ENCODE measurements at regions not wholly inside any gene's neighbourhood (a gene's known extent, or its start where the extent isn't known, plus 50 kb on each side); places are given as distances from the start of the nearest gene placed in this dataset.

DNA sequence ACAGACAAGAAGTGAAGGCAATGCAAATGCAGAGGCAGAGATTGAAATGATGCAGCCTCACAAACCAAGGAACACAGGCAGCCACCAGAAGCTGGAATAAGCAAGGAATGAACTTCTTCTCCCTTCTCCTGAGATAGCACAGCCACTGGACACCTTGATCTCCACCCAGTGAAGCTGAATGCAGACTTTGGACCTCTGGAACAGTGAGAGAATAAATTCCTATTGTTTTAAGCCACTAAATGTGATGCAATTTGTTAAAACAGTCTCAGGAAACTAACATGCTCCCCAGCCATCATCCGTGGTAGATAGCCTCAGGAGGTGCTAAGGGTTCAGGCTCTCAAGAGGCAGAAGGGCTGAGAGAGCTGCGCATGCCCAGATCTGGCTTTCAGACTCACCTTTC is 512.2 kb upstream of the ZNF608 start:
- no peak for DNase-seq (ENCODE audit: low read depth)
- TF ChIP-seq CTCF (IDR thresholded peaks at IDR 0.05; ENCODE audit: low read length, missing control alignments): no peak
- H3K4me3 ChIP-seq (replicated peaks; ENCODE audit: low read depth, low read length): no peak overlapping the region

GRCh38 chr5:125261505-125262250 is 515.2 kb upstream of the ZNF608 start:
- H3K4me3 ChIP-seq (replicated peaks; ENCODE audit: low read depth, low read length): no peak overlapping the region
- TF ChIP-seq CTCF (IDR thresholded peaks at IDR 0.05; ENCODE audit: low read length, missing control alignments): no peak

GRCh38 chr5:125262782-125263181 is 516.3 kb upstream of the ZNF608 start:
- H3K4me3 ChIP-seq (replicated peaks; ENCODE audit: low read depth, low read length): no peak overlapping the region
- DNase-seq (ENCODE audit: low read depth): peak; percentile 45
- TF ChIP-seq CTCF (IDR thresholded peaks at IDR 0.05; ENCODE audit: low read length, missing control alignments): no peak

More at GRCh38 chr5:125261505-125262250, 515.2 kb upstream of the ZNF608 start:
- no peak for DNase-seq (ENCODE audit: low read depth)

DNA sequence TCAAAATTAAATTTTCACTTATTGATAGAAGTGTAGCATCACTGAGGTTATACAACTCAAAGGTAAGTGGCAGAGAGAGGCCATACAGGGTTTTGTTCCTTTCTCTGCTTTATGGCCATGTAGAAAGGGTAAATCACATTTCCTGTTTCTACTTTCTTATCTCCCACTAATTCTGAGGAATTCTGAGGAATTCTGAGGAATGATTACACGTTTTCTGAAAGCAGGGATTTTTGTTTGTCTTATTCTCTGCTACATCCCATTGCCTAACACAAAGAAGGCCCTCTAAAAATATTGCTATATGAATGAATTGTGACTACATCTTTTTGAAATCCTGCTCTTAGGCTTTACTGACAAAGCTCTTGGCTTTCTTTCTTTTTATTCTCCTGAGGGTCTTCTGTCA is 516.9 kb upstream of the ZNF608 start:
- TF ChIP-seq CTCF (IDR thresholded peaks at IDR 0.05; ENCODE audit: low read length, missing control alignments): no peak
- peak; percentile 42 for DNase-seq (ENCODE audit: low read depth)
- H3K4me3 ChIP-seq (replicated peaks; ENCODE audit: low read depth, low read length): no peak overlapping the region

DNA sequence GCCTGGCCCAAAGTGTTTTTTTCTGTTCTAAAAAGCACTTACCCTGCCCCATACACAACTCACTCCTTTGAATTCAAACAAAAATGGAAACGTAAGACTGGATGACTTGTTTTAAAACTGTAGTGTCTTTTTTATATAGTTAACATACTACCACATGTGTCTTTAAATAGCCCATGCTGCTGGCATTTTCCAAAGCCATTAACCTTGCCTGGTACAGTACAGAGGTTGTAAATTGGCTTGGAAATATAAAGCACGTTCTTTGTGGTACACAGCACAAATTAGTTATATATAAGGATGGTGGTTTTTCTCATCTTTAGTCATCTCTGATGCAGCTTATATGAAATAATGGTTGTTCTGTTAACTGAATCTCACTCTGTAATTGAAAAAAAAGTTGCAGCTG is 519.7 kb upstream of the ZNF608 start:
- no peak for DNase-seq (ENCODE audit: low read depth)
- H3K4me3 ChIP-seq (replicated peaks; ENCODE audit: low read depth, low read length): no peak overlapping the region
- no peak for TF ChIP-seq CTCF (IDR thresholded peaks at IDR 0.05; ENCODE audit: low read length, missing control alignments)

DNA sequence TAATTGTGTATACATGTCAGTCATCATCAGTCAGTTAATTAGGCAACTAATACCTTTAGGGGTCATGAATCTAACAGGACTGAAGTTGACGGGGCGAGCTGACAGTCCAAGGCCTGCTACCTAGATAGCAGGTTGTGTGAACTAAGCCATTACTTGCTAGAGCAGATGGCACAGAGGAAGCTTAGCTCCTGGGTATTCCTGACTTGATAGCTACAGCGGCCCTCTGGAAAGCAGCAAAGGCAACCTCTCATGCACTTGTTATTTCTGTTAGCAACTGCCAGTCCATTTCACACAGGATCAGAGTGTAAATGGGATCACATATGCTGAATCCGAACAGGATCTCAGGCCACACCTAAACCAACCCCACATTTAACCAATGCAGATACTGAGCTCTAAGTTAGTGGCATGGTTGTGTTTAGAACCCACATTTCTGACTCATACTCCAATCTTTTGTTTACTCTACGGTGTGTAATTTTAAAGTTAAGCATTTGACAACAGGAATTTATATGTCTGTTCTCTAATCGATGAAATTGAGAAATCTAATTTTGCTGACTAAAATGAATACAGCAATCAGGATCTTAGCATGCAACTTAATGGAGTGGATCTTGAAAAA is 521.3 kb upstream of the ZNF608 start:
- TF ChIP-seq CTCF (IDR thresholded peaks at IDR 0.05; ENCODE audit: low read length, missing control alignments): no peak
- DNase-seq (ENCODE audit: low read depth): no peak
- H3K4me3 ChIP-seq (replicated peaks; ENCODE audit: low read depth, low read length): no peak overlapping the region

DNA sequence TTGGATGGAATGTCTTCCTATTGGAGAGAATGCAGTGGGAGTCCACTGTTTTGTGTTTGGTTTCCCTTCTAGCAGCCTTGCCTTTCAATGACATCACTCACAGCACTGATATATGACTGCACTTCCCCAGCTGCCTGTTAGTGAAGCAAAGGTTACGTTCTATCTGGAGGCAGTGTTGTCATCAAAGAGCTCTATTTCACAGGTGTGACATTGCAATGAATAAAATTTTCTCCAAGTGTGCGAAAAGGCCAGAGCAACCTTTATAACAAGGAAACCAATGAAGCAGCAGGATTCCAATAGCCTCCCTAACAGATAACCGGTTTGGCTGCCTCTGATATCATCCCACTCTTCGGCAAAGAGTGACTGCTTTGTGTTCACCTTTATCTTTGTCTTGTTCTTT is 523.5 kb upstream of the ZNF608 start:
- H3K4me3 ChIP-seq (replicated peaks; ENCODE audit: low read depth, low read length): no peak overlapping the region
- no peak for TF ChIP-seq CTCF (IDR thresholded peaks at IDR 0.05; ENCODE audit: low read length, missing control alignments)
- no peak for DNase-seq (ENCODE audit: low read depth)
